Testis (tissue), 2 donors: ENCODE measurements at regions not wholly inside any gene's neighbourhood (a gene's known extent, or its start where the extent isn't known, plus 50 kb on each side); places are given as distances from the start of the nearest gene placed in this dataset.

Experiments
- CTCF ChIP-seq, 3 experiments: fragments of 450-650 bp in 2 of 3; fragments of 200-600 bp in 1 of 3; sonication (generic) in 1 of 3; IDR thresholded peaks; one replicate each; pipeline ENCODE4 v1.5.1; 2016 to 2019; ENCODE audit warnings: antibody characterized with exemption in 3 of 3, mild to moderate bottlenecking in 2 of 3, moderate library complexity in 1 of 3
- POLR2A ChIP-seq: fragments of 450-650 bp; IDR thresholded peaks from one replicate; pipeline ENCODE4 v1.6.1; 2017; ENCODE audit warnings: antibody characterized with exemption, mild to moderate bottlenecking, moderate library complexity

GRCh38 chr13:53121131-53121773, 92.6 kb downstream of the OLFM4 start:
- TF ChIP-seq CTCF (IDR thresholded peaks at IDR 0.05) (no peak), POLR2A (no peak)
